Left hindlimb (tissue), 1 donor: ENCODE measurements at regions not wholly inside any gene's neighbourhood (a gene's known extent, or its start where the extent isn't known, plus 50 kb on each side); places are given as distances from the start of the nearest gene placed in this dataset.

ENCODE experiments used
- DNase-seq: peaks from one replicate; pipeline ENCODE4 v3.0.0-alpha.2; 2018

DNA sequence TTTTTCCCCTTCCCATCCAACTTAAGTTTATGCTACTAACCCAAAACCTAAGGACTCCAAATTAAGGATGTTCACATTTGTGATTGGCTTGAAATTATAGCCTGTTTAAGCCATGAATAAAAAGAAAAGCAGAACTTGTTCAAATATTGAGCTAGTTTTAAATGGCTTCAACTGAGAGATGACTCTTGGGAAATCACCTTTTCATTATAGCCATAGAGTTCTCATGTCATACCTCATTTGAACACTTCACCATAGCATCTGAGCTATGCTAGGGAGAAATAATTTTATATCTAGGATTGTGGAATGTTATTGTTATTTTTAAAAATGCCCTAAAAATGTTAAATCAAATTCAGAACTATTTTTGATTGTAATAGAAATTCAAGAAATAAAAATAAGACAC, 409.2 kb upstream of the RARB start:
- DNase-seq = no peak

- DNase-seq = no peak
Measured at GRCh38 chr3:25019506-25019905, 408.6 kb upstream of the RARB start.

DNA sequence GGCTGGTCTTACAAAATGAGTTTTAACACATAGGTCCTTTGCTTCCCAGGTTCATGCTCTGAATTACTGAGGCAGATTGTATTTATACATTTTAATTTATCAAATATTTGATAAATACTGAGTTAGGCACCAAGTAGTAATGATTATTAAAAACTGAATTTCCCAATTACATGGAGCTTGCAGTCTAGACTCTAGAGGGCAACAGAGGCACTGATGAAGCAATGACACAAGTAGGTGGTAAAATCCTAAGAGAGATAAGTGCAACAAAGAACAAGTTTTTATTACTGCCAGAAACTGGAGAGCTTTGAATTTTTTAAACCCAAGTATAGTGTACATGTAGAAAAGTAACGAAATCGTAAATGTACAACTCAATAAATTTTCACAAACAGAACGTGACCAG, 406.2 kb upstream of the RARB start:
- no peak for DNase-seq

DNA sequence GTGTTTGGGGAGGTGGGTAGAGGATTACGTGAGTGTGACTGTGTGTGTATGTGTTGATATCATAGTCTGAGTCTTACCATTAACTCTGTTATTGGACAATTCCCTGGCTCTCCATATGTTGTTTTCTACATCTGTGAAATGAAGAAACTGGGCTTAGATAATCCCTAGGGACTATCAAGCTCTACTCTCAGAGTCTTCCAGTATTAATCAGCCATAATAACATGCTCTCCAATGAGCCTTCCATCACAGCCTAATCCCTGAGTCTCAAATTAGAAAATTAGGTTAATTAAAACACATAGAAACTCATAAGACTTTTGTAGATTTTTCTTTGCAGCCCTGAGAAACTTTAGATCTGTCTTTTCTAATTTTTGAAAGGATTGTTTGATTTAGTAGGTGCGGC, 404.2 kb upstream of the RARB start:
- no peak for DNase-seq

GRCh38 chr3:25025236-25025635, 402.8 kb upstream of the RARB start:
- DNase-seq = no peak

DNA sequence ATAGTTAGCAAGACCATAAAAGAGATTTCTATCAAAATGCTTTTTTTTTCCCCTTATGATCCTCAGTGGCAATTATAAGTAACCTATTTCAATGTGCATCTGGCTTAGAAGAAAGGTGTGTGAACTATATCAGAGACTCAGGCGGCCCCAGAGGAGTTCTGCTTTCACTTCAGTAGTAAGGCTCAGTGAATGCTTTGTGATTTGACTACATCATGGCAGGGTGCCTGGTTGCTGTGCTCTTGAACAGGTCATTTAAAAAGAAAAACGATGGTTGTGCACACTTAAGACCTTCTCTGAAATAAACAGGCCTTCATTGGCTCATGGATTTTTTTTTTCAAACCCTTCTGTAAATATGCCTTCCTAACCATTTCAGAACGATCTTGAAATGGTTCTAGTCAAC, 400.4 kb upstream of the RARB start:
- no peak for DNase-seq

- no peak for DNase-seq
Measured at GRCh38 chr3:25029820-25030219, 398.2 kb upstream of the RARB start.

DNA sequence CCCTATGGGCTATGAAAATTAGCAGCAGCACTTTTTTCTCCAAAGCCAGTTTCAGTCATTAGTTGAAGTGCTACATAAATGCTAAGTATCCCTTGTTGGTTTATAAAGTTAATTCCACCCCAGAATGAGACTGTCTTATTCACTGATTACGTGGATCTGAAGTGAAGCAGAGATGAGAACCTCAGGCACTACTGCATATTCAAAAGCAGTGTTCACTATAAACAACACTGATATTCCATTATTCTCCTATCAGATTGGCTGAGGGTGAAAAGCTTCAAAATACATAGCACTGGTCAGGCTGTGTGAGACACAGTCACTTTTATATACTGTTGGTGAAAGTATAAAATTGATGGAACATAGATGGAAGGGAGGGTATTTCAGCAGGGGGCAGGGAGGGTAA, 395.7 kb upstream of the RARB start:
- DNase-seq = no peak

- no peak for DNase-seq
Measured at GRCh38 chr3:25033407-25034029, 394.5 kb upstream of the RARB start.

- DNase-seq = no peak
Measured at GRCh38 chr3:25035526-25035925, 392.5 kb upstream of the RARB start.

- peak; percentile 71 for DNase-seq
Measured at GRCh38 chr3:25036633-25037032, 391.4 kb upstream of the RARB start.

- DNase-seq = peak; percentile 69
Measured at GRCh38 chr3:25037049-25037547, 391.0 kb upstream of the RARB start.

GRCh38 chr3:25038271-25038670, 389.8 kb upstream of the RARB start:
- no peak for DNase-seq

GRCh38 chr3:25038922-25039321, 389.1 kb upstream of the RARB start:
- DNase-seq = no peak

DNA sequence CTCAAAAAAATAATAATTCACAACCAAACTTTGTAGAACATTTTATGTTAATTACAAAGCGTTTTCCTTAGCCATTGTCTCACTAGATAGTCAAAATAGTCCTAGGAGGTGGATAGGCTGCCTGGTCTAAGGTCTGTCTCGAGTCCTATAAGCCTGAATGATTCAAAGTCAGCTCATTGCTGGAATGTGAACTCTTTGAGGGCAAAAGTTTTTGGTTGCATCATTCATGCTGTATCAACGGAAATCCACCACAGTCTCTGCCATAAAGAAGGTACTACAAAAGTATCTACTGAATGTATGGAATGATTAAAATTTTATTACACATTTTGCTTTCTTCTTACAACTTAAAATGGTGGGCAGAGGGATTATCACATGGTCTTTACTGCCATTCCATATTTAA, 387.3 kb upstream of the RARB start:
- DNase-seq = no peak

GRCh38 chr3:25041871-25042584, 386.0 kb upstream of the RARB start:
- DNase-seq = no peak

DNA sequence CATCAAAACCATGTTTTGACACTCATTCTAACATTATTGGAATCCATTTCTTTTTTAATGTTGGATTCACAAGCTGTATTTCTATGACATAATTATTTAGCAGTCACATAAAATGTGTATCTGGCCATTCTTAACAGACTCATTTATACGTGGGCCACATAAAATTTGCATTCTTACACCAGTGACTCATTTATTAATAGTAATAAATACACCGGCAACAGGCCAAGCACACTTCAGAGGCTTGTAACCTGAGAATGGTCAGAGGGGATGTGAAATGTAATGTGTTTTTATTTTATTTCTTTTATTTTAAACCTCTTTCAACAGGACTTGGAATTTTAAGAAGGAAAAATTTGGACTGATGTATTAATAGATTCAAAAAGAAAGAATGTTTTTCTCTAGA, 384.9 kb upstream of the RARB start:
- DNase-seq = no peak

GRCh38 chr3:25043749-25044148, 384.3 kb upstream of the RARB start:
- DNase-seq = no peak

- DNase-seq = no peak
Measured at GRCh38 chr3:25044762-25045710, 383.0 kb upstream of the RARB start.

DNA sequence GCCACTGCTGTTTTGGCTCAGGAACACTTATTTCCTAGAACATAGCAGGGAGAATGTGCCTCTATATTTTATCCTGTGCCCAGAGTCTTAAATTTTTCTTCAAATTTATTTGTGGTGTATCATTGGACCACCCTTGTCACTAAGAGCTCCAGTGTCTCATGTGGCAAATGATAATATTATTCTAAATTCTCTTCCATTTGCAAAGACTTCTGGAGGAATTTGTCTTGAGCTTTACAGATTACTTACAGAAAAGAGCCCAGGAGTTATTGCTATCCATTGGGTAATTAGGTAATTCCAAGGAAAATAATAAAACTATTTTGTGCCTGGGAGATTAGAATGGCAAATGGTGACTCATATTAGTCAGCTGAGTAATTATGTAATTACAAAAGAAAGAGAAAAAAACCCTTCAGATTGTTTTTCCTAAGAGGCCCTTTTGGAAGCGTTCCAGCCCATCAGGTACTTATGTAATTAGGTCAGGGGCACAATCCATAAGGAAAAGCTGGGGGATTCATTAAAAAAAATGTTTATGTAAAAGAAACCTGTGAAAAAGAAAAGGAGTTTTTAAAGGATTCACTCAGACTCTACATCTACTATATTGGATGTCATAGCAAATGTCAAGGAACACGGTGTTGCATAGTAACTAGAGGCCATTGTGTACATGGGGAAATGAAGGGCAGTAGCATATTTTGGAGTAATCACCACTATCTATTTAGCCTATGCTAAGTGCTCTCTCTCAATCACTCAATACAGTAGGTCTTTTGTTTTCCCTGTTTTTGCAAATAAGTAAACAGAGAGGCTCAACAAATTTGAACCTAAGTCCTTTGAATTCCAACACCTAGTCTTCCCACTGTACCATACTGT, 380.9 kb upstream of the RARB start:
- no peak for DNase-seq

GRCh38 chr3:25049304-25049703, 378.8 kb upstream of the RARB start:
- no peak for DNase-seq

DNA sequence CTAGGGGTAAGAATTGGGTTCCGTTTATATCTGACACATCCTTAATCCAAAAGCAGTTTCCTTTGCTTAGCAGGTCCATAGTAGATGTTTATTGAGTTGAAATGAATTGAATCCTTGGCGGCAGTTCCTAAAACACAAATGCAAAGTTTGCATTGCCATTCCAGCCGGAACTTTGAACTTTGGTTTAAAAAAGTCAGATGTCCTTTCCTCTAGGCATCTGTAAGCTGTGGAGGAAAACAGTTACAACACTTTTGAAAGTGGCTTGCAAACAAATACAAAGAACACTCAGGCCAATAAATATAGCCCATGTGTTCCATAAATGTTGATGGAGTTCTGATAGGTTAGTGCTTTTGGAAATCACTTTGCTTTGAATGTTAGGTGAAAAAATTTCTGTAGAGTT, 374.7 kb upstream of the RARB start:
- no peak for DNase-seq
